NCI-H146 treated with DMSO at 0.1 percent for 48 hours (cell line): ENCODE measurements at regions not wholly inside any gene's neighbourhood (a gene's known extent, or its start where the extent isn't known, plus 50 kb on each side); places are given as distances from the start of the nearest gene placed in this dataset.

Experiments
- DNase-seq: peaks from one replicate; lab custom pipeline; 2025; ENCODE audit not compliant: unreplicated experiment; lab: John Stamatoyannopoulos, UW

DNA sequence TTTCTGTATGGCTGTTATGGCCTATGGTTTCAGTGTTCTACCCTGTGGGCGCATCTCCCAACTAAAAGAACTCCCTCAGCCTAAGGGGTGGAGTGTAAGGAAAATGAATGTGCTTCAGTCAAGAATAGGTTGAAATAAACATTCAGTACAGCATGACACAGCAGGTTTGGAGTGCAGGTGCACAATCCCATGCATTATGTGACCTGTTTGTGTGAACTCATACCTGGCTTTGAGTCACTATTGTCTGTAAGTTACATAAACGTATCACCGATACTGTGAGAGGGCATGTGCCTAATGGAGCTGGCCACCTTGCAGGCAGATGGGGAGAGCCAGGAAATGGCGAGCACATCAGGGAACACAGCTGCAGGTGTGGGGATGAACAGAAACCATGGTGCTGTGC, 216.0 kb downstream of the DSEL start:
- no peak for DNase-seq

DNA sequence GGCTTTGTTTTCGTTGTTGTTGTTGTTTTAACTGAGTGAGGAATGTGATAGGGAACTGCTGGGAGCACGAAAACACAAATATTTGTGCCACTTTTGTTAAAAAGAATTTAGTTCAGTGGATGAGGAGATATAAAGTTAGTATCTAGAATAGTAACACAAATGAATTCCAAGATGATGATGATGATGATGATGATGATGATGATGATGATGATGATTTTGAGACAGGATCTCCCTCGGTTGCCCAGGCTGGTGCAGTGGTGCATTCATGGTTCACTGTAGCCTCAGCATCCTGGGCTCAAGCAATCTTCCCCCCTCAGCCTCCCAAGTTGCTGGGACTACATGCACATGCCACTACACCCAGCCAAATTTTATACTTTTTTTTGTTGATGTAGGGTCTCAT, 223.7 kb downstream of the DSEL start:
- no peak for DNase-seq

DNA sequence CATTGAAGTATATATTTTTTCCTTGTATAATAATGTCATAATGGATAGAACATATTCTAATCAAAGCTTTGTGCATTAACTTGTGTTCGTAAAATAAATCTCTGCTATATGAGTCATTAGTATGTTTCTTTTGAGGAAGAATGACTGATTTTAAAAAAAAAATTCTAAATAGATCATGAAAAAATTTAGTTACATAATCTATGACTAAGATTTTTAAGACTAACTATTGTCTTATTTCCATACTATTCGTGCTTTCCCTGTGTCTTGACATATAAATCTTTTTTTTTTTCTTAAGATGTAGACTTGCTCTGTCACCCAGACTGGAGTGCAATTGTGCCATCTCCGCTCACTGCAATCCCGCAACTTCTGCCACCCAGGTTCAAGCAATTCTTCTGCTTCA, 226.1 kb downstream of the DSEL start:
- no peak for DNase-seq

DNA sequence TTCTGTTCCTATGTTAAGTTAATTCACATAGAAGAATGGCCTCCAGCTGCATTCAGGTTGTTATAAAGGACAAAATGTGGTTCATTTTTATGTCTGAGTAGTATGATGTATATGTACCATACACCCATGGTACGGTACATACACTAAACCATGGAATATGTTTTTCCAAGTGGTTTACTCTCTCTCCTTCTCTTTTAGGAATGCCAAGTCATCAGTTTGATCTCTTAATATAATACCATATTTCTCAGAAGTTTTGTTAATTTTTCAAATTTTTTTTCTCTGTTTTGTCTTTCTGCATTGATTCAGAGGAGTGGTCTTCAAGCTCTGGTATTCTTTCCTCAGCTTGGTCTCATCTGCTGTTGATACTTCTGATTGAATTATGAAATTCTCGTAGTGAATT, 230.9 kb downstream of the DSEL start:
- DNase-seq = no peak

DNA sequence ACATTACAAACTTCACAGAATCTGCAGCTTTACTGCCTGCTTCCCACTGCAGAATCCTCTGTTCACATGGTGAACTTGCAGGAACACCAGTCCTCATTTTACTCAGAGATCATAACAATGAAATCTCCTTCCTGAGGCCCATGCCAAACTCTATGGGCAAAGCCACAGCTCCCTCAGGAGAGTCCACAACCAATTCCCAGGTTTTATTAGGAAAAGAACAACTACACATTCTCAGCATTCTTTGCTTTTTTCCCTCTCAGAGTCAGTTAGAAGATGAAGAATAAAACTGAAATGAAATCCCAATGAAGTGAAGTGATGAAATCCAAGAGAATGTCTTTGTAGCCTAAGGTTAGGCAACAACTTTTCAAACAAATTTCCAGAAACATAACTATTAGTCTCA, 233.7 kb downstream of the DSEL start:
- DNase-seq = no peak

DNA sequence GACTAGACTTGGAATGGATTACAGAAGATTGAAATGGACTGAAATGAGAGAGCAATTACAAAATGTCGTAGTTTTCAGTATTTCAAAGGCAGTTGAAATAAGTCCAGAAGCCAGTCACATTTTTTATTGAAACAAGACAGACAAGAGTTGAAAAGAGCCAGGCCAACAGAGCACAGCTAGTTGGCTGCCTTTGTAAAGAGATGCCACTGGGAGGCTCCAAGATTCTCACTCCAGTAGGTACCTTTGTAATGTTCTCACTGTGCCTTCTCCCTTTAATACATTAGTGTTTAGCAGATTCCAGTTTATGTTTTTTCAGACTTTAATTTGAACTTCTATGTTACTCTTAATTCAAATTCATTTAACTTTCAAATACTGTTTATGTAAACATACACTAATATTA, 234.8 kb downstream of the DSEL start:
- no peak for DNase-seq

DNA sequence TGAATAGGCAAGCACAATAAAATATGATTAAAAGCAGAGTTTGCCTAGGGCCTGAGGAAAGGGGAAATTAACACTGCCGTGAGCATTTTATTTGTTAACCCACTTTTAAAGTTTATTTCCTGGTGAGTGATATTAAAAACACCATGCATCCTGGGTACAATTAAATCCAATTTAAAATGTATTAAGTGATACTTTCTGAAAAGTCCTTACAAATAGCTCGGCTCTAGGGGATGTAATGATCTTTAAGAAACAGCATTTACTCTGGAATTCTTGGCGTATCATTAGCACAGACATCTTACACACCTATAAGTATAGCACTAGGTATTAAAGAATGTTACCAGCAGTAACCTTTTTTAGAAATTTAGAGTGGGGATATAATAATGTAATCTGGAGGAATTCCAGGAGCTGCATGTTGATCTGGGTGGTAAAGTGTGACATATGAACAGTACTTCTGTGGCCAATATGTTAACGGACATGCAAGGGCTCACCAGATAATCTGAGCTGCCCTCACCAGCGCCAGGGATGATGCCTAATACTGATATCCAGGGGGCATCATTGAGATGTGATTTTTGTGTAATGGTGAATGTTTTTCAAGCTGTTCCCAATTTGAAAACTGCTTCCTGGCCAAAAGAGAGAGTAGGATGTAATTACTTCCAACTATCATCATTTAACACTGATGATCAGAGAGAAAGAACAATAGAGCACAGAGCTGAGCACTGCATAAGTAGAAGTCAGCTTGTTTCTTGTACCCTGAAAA, 235.9 kb downstream of the DSEL start:
- DNase-seq = no peak

DNA sequence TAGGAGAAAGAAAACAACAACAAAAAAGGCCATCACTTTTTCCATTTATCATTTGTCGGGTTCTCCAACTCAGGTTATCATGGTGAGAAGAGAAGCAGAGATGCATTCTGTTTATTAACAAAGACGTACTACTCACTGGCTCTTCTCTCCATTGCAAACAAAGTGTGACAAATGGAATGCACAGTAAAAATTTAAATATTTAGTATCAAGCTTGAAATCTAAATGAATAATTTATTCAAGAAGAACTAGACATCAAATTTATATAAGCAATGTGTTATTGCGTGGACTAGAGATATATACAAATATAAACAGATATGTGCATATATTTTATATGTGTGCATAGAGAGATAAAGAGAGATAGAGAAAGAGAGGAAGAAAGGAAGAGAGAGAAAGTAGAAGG, 236.5 kb downstream of the DSEL start:
- no peak for DNase-seq

DNA sequence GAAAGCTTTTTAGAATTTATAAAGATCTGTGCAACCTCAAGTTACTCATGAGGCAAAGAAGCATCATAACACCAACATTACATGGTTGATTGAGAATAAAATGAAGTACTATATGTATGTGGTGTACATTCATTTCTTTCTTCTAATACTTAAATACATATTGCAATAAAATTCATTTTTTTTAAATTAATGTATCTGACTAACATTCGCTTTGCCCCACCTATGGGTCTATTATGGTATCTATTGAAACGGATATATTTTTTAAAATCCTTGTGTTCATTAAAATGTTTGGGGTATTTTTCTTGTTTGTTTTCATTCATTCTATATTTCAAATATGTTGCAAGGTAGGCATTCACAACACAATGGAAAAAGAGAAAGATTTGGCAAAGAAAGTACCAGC, 237.5 kb downstream of the DSEL start:
- DNase-seq = no peak

DNA sequence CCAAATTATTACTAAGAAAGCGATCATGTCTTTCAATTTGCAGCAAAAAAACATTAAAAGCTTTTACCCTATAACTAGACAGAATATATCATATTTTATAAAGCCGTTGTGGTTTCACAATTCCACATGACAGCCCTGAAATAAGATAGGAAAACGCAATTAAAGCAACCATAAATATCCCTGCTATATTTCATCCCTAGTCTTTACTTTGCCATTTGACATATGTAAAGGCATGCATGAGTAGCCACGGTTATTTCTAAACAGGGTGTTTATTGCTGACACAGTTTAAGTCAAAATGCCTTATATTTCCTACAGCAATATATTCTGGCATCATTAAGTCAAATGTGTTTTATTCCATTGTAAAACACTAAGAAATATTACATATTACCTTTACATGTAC, 239.9 kb downstream of the DSEL start:
- DNase-seq = no peak

DNA sequence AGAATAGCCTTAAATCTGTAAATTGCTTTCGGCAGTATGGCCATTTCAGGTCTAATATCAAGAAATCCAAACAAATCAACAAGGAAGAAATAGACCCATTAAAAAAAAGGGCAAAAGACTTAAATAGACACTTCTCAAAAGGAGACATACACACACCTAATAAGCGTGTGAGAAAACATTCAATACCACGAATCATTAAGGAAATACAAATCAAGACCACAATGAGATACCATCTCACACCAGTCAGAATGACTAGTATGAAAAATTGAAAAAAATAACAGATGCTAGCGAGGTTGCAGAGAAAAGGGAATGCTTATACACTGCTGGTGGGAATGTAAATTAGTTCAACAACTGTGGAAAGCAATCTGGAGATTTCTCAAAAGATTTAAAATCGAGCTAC, 243.2 kb downstream of the DSEL start:
- no peak for DNase-seq

DNA sequence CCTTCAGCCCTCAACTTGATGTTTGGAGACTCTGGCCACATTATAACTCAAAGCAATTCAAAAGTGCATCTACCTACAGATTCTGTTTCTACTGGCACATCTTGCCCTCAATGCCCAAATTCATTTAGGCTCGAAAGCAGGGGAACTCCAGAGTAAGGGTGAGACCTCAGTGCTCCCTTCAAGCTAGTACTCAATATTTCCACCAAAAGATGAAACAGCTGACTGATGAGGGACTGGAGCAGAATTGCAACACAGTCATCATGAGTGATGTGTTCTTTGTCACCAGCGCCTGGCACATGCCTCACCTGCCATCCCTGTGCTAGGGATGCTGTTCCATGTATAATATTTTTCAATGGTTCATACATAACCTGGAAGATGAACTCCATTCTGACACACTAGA, 247.3 kb downstream of the DSEL start:
- no peak for DNase-seq

DNA sequence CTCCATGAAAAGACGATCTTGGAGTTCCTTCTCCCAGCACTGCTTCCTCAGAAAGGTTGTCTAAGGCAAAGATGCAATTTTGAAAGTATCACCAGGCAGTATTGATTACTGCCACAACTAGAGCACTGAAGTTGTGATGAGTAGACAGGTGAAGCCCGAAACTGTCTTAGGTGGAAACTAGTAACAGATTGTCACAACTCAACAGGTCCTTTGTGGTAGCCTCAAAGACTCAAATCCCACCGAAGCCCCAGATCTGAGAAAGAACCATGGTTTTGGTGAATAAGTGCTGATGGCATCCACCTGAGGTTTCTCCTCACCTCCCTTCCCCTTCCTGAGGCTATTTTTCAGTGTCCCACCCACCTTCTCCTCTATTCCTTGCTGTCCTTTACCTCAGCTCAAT, 248.0 kb downstream of the DSEL start:
- no peak for DNase-seq

DNA sequence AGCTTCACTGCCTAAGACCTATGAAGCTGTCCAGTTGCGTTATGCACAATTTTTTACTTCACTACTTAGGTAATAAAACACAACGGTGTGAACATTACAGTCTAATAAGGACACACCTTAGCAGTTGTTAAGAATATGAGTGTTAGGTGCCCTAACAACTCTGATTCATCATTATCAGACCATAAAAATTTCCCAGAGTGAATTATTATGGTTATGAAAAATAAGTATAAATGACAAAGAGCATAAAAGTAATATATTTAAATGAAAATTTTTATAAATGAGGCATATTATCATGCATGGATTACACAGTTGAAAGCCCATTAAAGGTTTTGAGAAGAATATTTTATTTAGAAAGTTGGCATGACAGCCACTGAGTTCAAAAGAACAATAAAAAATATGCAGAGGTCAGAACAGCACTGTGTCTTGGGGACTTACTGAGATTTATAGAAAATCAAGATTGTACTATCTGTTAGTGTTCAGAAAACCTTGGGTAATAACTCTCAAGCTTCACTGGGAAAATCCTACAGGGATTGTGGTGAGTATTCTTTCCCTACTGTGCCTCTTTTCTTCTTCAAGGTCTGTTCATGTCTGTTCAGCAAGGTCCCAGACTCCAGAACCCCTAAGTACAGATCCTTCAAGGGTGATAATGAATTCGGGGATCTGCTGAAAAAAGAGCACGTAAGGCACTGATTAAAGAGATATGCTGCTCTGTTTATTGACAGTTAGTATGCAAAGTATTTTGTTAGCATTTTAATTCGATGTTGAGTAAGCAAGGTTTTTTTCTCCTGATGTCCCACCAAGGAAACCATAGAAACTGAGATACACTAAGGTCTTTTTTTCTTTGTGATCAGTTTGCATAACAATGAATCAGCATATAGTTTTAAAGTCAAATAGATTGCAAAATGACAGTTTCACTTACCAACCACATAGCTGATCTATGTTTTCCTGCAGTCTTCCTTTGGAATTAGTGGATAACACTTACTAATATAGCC, 250.0 kb downstream of the DSEL start:
- no peak for DNase-seq

DNA sequence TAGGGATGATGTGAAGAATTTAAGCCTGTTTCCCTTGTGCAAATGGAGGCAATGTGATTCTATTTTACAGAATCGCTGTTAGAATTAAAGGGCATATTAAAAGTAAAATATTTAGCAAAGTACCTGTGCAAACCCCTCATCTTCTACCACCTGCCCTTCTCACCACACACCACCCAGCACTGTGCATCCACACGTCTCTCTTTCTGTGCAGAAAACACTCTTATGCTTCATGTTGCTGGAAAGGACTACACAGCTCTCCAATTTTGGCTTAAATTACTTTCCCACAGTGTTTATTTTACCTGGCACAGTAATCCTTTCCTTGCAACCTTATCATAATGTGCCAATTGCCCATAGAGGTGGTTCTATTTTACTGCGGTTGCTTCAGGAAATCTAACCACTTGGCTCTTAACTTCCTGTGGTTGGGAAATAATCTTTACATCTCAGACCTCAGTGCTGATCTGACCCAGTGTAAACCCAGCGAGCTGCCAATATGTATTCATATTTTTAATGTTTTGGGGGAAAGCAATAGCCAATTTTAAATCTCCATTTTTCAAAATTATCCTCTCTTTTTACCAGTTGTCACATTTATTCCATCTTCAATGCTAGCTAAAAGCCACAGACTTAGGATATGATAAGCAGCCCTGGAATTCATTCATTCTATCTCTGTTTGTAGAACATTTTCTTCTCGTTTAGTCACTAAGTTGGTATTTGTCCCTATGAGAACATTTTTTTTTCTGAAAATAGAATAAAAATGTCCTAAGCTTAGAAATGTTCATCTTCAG, 250.9 kb downstream of the DSEL start:
- no peak for DNase-seq

DNA sequence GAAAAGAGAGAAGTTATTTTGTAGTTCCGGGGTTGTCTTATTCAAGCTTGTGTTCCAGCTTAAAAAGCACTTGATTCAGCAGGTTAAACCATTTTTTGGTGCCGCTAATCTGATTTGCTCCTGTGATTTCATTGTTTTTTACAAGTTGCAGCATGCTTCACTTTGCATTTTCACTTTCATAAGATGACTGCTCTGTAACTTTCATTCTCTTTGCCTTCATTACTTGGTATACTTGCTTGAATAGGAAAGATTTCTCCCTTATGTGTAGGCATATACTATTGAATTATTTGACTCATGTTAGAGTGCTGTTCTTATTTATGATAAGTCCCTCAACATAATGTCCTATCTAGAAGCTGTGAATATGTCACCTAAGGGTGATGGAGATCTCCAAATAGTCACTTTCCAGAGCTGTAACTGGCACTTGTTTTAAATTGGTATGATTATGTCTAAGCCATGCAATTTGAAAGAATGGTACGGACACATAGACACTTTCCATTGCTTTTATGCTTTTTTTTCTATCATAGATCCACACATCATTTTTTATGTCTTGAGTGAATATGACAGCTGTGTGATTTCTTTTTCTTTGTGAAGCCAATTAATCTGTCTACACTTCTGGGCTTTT, 254.5 kb downstream of the DSEL start:
- no peak for DNase-seq

DNA sequence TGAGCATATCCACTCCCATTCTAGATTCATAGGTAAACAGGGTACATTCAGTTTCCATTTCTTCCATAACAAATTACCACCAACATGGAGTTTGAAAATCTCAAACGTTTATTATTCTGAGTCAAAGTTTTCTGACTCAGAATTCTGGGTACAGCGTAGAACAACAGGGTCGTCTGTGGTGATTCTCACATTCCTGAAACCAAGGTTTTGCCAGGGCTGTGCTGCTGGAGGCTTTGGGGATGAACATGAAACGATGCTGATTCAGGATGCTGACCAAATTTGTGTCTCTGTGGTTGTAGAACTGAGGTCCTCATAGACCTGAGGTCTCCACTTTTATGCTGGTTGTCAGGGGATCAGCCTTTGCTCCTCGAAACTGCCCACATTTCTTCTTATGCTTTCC, 255.7 kb downstream of the DSEL start:
- DNase-seq = no peak

DNA sequence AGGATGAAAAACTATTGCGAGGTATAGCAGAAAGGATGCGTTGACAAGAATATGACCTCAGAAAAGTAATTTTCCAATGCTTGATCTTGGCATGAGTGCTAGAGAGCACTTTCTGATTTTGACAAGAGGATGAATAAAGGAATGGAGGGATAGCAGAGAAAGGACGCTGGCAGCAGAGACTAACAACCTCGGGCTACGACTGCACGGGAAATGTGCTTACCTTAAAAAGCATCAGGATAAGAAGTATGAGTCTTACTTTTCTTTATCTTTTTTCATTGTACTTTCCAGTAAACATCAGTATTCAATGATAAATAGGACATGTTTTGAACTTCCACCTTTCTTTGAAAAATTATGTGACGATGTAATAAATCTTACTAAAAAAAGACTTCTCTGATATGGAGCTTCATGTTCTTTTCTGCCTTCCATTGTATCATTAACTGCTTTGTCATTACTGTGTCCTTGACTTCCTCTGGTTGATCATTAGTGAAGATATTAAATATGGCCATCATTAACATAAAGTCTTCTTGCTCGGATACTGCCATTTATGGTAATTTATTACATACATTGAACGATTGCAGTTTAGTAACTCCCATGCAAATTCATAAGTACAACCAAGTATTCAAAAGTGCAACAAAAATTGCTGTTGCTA, 265.6 kb downstream of the DSEL start:
- no peak for DNase-seq

DNA sequence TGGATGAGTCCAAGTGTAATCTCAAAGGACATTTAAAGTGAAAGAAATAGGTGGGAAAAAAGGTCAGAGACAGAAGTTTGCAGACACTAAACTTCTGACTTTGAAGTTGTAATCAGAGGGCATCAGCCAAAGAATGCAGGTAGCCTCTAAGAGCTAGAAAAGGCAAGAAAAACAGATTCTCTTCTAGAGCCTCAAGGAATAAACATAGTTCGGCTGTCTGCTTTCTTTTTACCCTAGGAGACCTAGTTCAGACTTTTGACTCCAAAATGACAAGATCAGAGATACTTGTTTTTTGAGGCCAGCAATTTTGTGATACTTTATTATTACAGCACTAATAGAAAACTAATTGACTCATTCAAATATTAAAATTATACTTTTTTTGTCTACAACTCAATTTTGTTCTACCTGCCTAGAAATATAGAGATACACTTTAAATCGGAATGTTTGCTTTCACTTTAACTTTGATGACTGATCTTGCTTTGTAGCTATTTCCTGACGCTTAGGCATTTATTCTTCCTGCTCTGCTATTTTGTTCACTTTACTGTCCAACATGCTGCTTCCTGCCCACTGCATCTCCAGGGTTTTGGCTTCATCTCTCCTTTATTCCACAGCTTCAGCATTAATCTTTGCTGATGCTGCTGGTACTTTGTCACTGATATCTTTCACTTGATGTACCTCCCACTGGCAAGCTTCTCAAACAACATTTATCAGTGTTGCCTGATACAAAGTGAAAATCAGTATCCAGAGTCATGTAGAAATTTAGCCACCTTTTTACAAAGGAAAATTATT, 272.5 kb downstream of the DSEL start:
- DNase-seq = no peak

DNA sequence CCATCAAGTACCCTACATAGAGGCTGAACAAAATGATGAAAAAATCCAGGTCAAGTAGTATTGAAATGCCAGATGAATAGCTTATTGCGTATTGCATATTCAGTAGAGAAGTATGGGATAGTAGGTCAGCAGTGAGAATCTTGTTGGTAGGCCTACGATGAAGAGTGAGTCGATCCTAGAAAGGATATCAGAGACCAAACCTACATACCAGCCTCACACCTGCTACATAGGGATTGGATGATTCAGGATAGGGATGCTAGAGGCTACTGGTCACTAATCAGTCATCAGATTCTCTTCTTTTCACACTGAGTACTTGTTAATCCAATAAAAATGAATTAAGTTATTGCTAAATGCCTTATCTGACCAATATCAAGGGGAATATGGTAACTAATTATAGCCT, 274.5 kb downstream of the DSEL start:
- DNase-seq = no peak
